ENCODE measurements at regions not wholly inside any gene's neighbourhood (a gene's known extent, or its start where the extent isn't known, plus 50 kb on each side); places are given as distances from the start of the nearest gene placed in this dataset.

- no peak for TF ChIP-seq CTCF (IDR thresholded peaks at IDR 0.05 in 8 of 11, conservative IDR thresholded peaks at IDR 0.05 in 3 of 11)
- TF ChIP-seq POLR2A (IDR thresholded peaks at IDR 0.05): no peak
- TF ChIP-seq POLR2AphosphoS5 (IDR thresholded peaks at IDR 0.05): no peak
Observed at GRCh38 chr13:26899202-26899601, 138.6 kb upstream of the GPR12 start.
